ACC112 (cell line): ENCODE measurements at regions not wholly inside any gene's neighbourhood (a gene's known extent, or its start where the extent isn't known, plus 50 kb on each side); places are given as distances from the start of the nearest gene placed in this dataset.

Experiments
- H2AFZ ChIP-seq: fragments of 200-600 bp; sonication (generic); one replicate; pipeline ENCODE4 v1.6.0; 2017; ENCODE audit warnings: antibody characterized with exemption, low read length; ENCODE audit not compliant: unreplicated experiment
- H3K27ac ChIP-seq: fragments of 200-600 bp; sonication (generic); 2 replicates; pipeline ENCODE4 v1.5.1; 2014; ENCODE audit warnings: low read depth, mild to moderate bottlenecking, antibody characterized with exemption, low read length, moderate library complexity
- H3K27me3 ChIP-seq: fragments of 200-600 bp; sonication (generic); 2 replicates; pipeline ENCODE4 v1.6.1; 2014; ENCODE audit warnings: mild to moderate bottlenecking, antibody characterized with exemption, low read length, moderate library complexity, mixed read lengths; ENCODE audit not compliant: insufficient read depth
- H3K36me3 ChIP-seq: fragments of 200-600 bp; sonication (generic); 2 replicates; pipeline ENCODE4 v1.6.1; 2016; ENCODE audit warnings: mild to moderate bottlenecking, antibody characterized with exemption, low read length, moderate library complexity, mixed read lengths; ENCODE audit not compliant: insufficient read depth
- H3K4me1 ChIP-seq: fragments of 200-600 bp; sonication (generic); one replicate; pipeline ENCODE4 v1.6.1; 2016; ENCODE audit warnings: low read length, mixed read lengths; ENCODE audit not compliant: insufficient read depth, unreplicated experiment, control insufficient read depth
- H3K4me3 ChIP-seq: fragments of 200-600 bp; sonication (generic); 2 replicates; pipeline ENCODE4 v1.5.1; 2014; ENCODE audit warnings: mild to moderate bottlenecking, low read depth, low read length
- H3K79me2 ChIP-seq: fragments of 200-600 bp; sonication (generic); one replicate; pipeline ENCODE4 v1.6.0; 2016; ENCODE audit warnings: low read length; ENCODE audit not compliant: control insufficient read depth, unreplicated experiment, insufficient read depth

DNA sequence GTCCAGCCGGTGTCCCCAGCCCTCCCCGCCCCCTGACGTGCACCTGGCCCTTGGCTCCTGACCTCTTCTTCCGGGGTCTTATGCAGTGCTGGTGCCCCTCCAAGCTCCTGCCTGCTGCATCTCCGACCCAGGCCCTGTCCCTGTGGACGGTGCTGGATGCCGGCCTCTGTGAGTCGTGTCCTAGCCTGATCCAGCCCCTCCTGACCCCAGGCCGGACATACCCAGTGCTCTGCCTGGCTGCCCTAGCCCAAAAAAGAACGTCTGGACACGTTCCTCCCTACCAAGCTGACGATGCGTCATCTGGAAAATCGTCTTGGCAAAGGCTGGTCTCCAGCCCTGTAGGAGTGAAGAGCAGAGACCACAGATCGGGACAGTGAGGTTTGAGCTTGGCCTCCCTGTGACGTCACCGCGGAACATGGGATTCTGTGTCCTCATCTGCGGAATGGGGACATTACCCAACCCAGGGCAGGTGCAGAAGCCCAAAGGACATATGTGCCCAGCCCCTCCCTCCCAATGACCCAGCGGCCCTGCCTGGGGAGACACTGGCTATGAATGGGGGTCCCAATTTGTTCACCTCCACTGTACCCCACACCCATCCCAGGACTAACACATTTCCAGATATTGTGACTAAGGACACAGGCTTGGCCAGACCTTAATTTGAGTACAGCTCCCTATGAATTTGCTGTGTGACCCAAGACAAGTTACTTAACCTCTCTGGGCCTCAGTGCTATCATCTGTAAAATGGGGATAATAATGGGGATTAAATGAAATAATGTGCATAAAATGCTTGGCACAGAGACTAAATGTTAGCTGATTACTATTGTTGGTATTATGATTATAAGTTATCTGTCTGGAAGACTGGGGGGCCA lies 51.0 kb upstream of the BCL11B start:
- no peak overlapping the region for H2AFZ ChIP-seq
- H3K27me3 ChIP-seq, result peaks cover 20% of the 10 kb centered on the region
- no peaks in the 10 kb centered on the region for H3K36me3 ChIP-seq
- no peak overlapping the region for H3K27ac ChIP-seq
- H3K79me2 ChIP-seq, result no peaks in the 10 kb centered on the region
- no peak overlapping the region for H3K4me3 ChIP-seq
- H3K4me1 ChIP-seq, result no peaks in the 10 kb centered on the region

DNA sequence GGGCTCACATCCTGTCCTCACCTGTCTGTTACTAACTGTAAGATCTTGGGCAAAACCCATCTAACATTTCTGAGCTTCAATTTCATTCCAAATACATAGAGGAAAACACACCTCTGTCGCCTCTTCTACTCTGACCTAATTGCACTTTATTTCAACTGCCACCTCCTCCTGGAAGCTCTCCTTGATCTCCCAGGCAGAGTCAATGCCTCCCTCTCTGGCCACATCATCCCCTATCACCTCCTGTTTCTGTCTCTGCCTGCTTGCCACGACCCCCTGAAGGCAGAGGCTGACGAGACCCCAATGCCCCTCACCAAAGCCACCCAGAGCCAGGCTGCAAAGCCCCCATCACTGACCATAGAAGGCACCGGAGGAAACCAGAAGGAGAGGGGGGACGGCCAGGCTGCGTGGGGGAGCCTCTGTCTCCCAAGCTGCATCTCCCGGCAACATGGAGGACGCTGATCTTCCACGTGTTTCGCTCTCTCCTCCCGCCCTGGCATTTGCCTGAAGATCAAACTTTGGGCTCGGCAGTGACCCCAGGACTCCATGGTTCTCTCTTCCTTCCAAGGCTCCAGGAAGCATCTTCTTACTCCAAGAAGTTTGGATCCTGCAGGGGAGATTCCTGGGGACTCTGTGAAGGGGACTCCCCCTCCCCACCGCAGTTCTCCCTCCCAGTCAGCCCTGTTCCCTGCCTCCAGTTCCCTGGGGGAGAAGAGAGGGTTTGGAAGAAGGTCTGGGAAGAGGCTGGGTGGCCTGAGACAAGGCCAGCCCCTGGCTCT lies 50.1 kb upstream of the BCL11B start:
- Histone ChIP-seq H2AFZ (no peak overlapping the region), H3K36me3 (no peaks in the 10 kb centered on the region), H3K79me2 (no peaks in the 10 kb centered on the region), H3K4me3 (no peak overlapping the region), H3K4me1 (no peaks in the 10 kb centered on the region), H3K27me3 (peaks cover 12% of the 10 kb centered on the region), H3K27ac (no peak overlapping the region)
